G401.6 (cell line): ENCODE measurements at regions not wholly inside any gene's neighbourhood (a gene's known extent, or its start where the extent isn't known, plus 50 kb on each side); places are given as distances from the start of the nearest gene placed in this dataset.
"Not testable (repeated sequence)": the region's sequence is repeated elsewhere in the genome, so short reads cannot be mapped to it uniquely, and the experiment has no call there.

ENCODE experiments used
- FAIRE-seq: peaks from 2 replicates; lab custom pipeline; 2012; peaks lifted over from hg19 to GRCh38; lab: Jason Lieb, UNC

- FAIRE-seq: no peak
Measured at GRCh38 chr12:92394895-92395294, 249.2 kb upstream of the BTG1 start.

- FAIRE-seq: no peak
Measured at GRCh38 chr12:92393504-92393903, 247.9 kb upstream of the BTG1 start.

GRCh38 chr12:92391726-92392125 lies 246.1 kb upstream of the BTG1 start:
- not testable (repeated sequence) for FAIRE-seq

- FAIRE-seq: no peak
Measured at GRCh38 chr12:92389466-92389865, 243.8 kb upstream of the BTG1 start.

- no peak for FAIRE-seq
Measured at GRCh38 chr12:92385296-92385695, 239.7 kb upstream of the BTG1 start.

GRCh38 chr12:92384571-92384970 lies 238.9 kb upstream of the BTG1 start:
- no peak for FAIRE-seq

GRCh38 chr12:92382383-92382878 lies 236.8 kb upstream of the BTG1 start:
- no peak for FAIRE-seq

- no peak for FAIRE-seq
Measured at GRCh38 chr12:92381856-92382255, 236.2 kb upstream of the BTG1 start.

- no peak for FAIRE-seq
Measured at GRCh38 chr12:92378682-92379479, 233.2 kb upstream of the BTG1 start.

- FAIRE-seq: not testable (repeated sequence)
Measured at GRCh38 chr12:92375504-92375903, 229.9 kb upstream of the BTG1 start.

- FAIRE-seq: no peak
Measured at GRCh38 chr12:92370828-92371227, 225.2 kb upstream of the BTG1 start.

GRCh38 chr12:92369636-92370035 lies 224.0 kb upstream of the BTG1 start:
- FAIRE-seq: no peak

GRCh38 chr12:92369056-92369455 lies 223.4 kb upstream of the BTG1 start:
- no peak for FAIRE-seq

GRCh38 chr12:92365836-92366235 lies 220.2 kb upstream of the BTG1 start:
- no peak for FAIRE-seq

- no peak for FAIRE-seq
Measured at GRCh38 chr12:92365333-92365732, 219.7 kb upstream of the BTG1 start.

GRCh38 chr12:92363295-92364146 lies 217.9 kb upstream of the BTG1 start:
- no peak for FAIRE-seq

- FAIRE-seq: no peak
Measured at GRCh38 chr12:92362785-92363184, 217.1 kb upstream of the BTG1 start.

GRCh38 chr12:92362126-92362525 lies 216.5 kb upstream of the BTG1 start:
- FAIRE-seq: no peak

- no peak for FAIRE-seq
Measured at GRCh38 chr12:92360543-92360942, 214.9 kb upstream of the BTG1 start.

- FAIRE-seq: no peak
Measured at GRCh38 chr12:92359581-92360209, 214.0 kb upstream of the BTG1 start.

GRCh38 chr12:92357584-92358261 lies 212.1 kb upstream of the BTG1 start:
- no peak for FAIRE-seq

GRCh38 chr12:92356425-92356824 lies 210.8 kb upstream of the BTG1 start:
- FAIRE-seq: no peak
